HFF-Myc (cell line): ENCODE measurements at regions not wholly inside any gene's neighbourhood (a gene's known extent, or its start where the extent isn't known, plus 50 kb on each side); places are given as distances from the start of the nearest gene placed in this dataset.

ENCODE experiments used
- DNase-seq: peaks from one replicate; pipeline ENCODE4 v3.0.0-alpha.2; 2011; ENCODE audit warnings: low read depth; ENCODE audit errors: extremely low read depth
- H3K4me3 ChIP-seq: replicated peaks from 2 replicates; pipeline ENCODE4 v1.5.1; 2011; ENCODE audit warnings: low read depth, mild to moderate bottlenecking, control low read depth, low read length
- TF ChIP-seq, protein P1 (sequence below): IDR thresholded peaks from 2 replicates; pipeline ENCODE4 v1.5.1; 2012; ENCODE audit warnings: mild to moderate bottlenecking, low read depth, low read length, control low read depth; ENCODE audit errors: missing control alignments

DNA sequence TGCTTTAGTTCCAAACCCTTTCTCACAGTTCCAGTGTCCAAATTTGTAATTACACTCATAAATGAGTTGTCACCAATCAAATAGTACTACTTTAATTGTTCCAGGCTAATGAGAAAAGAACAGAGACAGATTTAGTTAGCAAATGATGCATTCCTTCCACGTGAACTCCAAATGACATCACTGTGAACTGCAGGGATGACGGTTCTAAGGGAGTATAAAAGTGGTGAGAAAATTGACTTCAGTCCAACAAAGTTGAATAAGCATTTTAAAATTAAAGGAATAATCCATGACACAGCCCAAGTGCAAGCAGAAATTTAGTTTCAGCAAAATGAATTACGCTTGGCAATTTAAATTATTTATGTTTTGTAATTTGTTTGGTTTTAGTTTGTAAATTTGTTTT is 102.0 kb upstream of the LRATD1 start:
- DNase-seq, result no peak
- TF ChIP-seq, protein P1, sequence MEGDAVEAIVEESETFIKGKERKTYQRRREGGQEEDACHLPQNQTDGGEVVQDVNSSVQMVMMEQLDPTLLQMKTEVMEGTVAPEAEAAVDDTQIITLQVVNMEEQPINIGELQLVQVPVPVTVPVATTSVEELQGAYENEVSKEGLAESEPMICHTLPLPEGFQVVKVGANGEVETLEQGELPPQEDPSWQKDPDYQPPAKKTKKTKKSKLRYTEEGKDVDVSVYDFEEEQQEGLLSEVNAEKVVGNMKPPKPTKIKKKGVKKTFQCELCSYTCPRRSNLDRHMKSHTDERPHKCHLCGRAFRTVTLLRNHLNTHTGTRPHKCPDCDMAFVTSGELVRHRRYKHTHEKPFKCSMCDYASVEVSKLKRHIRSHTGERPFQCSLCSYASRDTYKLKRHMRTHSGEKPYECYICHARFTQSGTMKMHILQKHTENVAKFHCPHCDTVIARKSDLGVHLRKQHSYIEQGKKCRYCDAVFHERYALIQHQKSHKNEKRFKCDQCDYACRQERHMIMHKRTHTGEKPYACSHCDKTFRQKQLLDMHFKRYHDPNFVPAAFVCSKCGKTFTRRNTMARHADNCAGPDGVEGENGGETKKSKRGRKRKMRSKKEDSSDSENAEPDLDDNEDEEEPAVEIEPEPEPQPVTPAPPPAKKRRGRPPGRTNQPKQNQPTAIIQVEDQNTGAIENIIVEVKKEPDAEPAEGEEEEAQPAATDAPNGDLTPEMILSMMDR, result no peak
- no peak overlapping the region for H3K4me3 ChIP-seq

DNA sequence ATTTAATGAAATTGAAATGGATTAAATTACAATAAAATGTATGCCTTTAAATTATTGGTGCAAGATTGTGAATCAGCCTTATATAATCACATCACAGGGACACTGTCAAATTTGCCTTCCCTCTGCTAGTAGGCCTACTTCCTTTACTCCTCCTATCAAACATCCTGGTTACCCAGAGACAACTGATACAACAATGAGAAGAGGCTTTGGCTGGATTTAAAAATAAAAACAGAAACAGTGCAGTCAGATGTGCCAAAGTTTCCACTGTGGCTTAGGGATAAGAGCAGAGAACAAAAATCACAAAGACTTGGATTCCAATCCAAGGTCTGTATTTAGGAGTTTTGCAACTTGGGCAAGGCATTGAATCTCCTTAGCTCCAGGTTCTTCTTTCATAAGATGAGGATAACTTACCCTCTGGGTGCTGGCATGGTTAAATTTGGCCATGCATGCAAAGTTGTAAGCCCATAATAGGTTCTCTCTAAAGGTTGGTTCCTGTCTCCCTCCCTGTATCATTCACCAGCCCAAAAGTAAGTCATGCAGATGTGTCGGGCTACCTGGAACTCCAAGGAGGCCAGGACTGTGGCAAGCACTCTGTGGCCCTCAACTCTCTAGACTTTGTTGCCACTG is 99.3 kb upstream of the LRATD1 start:
- no peak for DNase-seq
- TF ChIP-seq, protein P1, result no peak
- no peak overlapping the region for H3K4me3 ChIP-seq

DNA sequence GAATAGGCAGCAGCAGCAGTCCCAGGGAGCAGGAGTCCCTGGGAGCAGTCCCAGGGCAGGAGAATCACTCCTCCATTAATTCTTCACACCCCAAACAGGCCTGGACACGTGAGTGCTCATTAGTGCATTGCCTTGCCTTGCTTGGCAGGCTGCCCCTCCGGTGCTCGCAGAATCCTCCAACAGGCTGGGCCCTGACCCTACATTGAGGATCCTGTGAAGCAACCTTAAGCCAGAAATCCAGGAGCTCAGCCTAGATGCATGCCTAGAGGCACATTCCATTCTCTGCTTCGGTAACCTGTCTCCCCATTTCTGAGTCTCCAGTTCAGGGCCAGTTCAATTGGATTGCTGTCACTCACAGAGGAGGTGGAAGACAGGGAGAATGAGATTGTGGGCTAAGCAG is 97.4 kb upstream of the LRATD1 start:
- no peak for DNase-seq
- TF ChIP-seq, protein P1, result no peak
- H3K4me3 ChIP-seq, result no peak overlapping the region

DNA sequence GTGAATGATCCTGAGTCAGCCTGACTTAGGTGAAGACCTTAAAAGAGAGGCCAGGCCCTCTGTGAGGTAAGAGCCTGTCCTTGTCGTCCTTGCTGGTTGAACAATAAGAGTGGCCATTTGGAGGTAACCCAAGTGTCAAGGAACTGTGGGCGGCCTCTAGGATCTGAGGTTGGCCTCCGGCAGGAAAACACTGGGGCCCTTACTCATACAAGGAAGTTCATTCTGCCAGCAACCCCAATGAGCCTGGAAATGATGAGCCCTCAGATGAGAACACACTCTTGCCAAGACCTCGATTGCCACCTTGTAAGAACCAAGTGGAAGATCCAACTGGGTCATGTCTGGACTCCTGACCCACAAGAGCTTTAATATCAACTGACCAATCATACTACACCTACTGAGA is 95.5 kb upstream of the LRATD1 start:
- DNase-seq, result no peak
- TF ChIP-seq, protein P1, result no peak
- no peak overlapping the region for H3K4me3 ChIP-seq

DNA sequence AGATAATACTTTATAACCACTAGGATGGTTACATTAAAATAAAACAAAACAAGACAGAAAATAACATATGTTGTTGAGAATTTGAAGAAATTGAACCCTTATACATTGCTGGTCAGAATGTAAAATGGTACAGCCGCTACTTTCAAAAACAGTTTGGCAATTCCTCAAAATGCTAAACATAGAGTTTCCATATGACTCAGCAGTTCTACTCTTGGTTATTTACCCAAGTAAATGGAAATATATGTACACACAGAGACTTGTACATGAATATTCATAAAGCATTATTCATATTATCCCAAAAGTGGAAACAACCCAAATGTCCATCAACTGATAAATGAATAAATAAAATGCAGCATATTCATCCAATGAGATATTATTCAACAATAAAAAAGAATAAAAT is 92.5 kb upstream of the LRATD1 start:
- DNase-seq, result no peak
- H3K4me3 ChIP-seq, result no peak overlapping the region
- TF ChIP-seq, protein P1, result no peak

DNA sequence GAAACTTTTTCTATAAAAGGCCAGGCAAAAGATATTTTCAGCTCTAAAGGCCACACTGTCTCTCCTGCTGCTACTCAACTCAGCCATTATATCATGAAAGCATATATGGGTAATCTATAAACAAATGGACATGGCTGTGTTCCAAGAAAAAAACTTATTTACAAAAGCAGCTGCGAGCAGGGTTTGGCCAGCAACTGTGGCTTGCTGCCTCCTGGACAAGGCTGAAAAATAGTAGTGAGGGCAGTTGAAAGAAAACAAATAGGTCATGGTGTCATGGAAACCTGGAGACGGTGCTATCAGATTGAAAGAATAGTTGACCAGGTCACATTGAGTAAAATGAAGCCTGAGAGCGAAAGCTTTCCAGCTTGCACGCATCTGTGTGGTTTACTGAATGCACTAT is 89.2 kb upstream of the LRATD1 start:
- TF ChIP-seq, protein P1, result no peak
- DNase-seq, result no peak
- H3K4me3 ChIP-seq, result no peak overlapping the region

DNA sequence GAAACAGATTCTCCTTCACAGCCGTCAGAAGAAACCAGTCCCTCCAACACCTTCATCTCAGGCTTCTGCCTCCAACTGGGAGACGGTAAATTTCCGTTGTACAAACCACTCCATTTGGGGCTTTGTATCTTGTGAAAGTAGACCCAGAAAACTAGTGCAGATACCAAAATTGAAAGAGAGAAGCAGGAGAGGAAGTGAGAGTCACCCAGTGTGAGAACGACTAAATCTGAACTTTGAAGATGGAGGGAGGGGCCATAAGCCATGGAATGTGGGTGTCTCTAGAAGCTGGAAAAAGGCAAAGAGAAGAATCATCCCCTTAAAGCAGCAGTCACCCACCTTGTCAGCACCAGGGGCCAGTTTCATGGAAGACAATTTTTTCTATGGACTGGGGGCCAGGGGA is 88.3 kb upstream of the LRATD1 start:
- TF ChIP-seq, protein P1, result no peak
- no peak for DNase-seq
- no peak overlapping the region for H3K4me3 ChIP-seq
